ENCODE measurements at regions not wholly inside any gene's neighbourhood (a gene's known extent, or its start where the extent isn't known, plus 50 kb on each side); places are given as distances from the start of the nearest gene placed in this dataset.
"Not testable (repeated sequence)": the region's sequence is repeated elsewhere in the genome, so short reads cannot be mapped to it uniquely, and the experiment has no call there.

GRCh38 chr4:84378983-84379382, 120.1 kb downstream of the NKX6-1 start:
- no peak for DNase-seq

GRCh38 chr4:84378356-84378755, 120.7 kb downstream of the NKX6-1 start:
- no peak for DNase-seq

GRCh38 chr4:84366907-84367306, 132.2 kb downstream of the NKX6-1 start:
- DNase-seq, result no peak

GRCh38 chr4:84366161-84366560, 132.9 kb downstream of the NKX6-1 start:
- DNase-seq, result no peak

GRCh38 chr4:84362896-84363655, 136.0 kb downstream of the NKX6-1 start:
- DNase-seq, result no peak

- no peak for DNase-seq
These were observed 156.9 kb downstream of the NKX6-1 start for GRCh38 chr4:84342161-84342560.

GRCh38 chr4:84341559-84341958, 157.5 kb downstream of the NKX6-1 start:
- no peak for DNase-seq

- no peak for DNase-seq
These were observed 160.7 kb downstream of the NKX6-1 start for GRCh38 chr4:84338367-84338766.

GRCh38 chr4:84336964-84337705, 162.0 kb downstream of the NKX6-1 start:
- no peak for DNase-seq

GRCh38 chr4:84327526-84327925, 171.6 kb downstream of the NKX6-1 start:
- no peak for DNase-seq

- no peak for DNase-seq
These were observed 173.5 kb downstream of the NKX6-1 start for GRCh38 chr4:84325625-84326024.

- peak; percentile 7 for DNase-seq
These were observed 174.5 kb downstream of the NKX6-1 start for GRCh38 chr4:84324303-84325245.

GRCh38 chr4:84319124-84319523, 180.0 kb downstream of the NKX6-1 start:
- DNase-seq, result no peak

GRCh38 chr4:84317513-84317912, 181.6 kb downstream of the NKX6-1 start:
- no peak for DNase-seq

- DNase-seq, result no peak
These were observed 186.6 kb downstream of the NKX6-1 start for GRCh38 chr4:84312426-84313012.

- DNase-seq, result no peak
These were observed 189.9 kb downstream of the NKX6-1 start for GRCh38 chr4:84309191-84309590.

- not testable (repeated sequence) for DNase-seq
These were observed 200.3 kb downstream of the NKX6-1 start for GRCh38 chr4:84298719-84299254.

GRCh38 chr4:84298023-84298718, 200.9 kb downstream of the NKX6-1 start:
- DNase-seq, result no peak

GRCh38 chr4:84291969-84292368, 207.1 kb downstream of the NKX6-1 start:
- DNase-seq, result no peak

GRCh38 chr4:84286048-84286447, 213.0 kb downstream of the NKX6-1 start:
- DNase-seq, result no peak

- DNase-seq, result no peak
These were observed 219.4 kb downstream of the NKX6-1 start for GRCh38 chr4:84279678-84280077.

GRCh38 chr4:84277923-84278322, 221.2 kb downstream of the NKX6-1 start:
- no peak for DNase-seq

Data from NCI-H774 (cell line).